H1 (cell line): ENCODE measurements at regions not wholly inside any gene's neighbourhood (a gene's known extent, or its start where the extent isn't known, plus 50 kb on each side); places are given as distances from the start of the nearest gene placed in this dataset.

ENCODE experiments used
- CTCF ChIA-PET: fragments of 300-600 bp; sonication (Branson Sonifier 250); formaldehyde crosslinking; loops from one replicate; lab custom pipeline; 2021; ENCODE audit not compliant: partially characterized antibody; lab: Charles Lee
- POLR2A ChIA-PET: fragments of 300-600 bp; sonication (Branson Sonifier 250); formaldehyde crosslinking; loops from one replicate; lab custom pipeline; 2021; ENCODE audit warnings: inconsistent platforms; ENCODE audit not compliant: partially characterized antibody; lab: Charles Lee
- DNase-seq, 2 experiments: peaks; one replicate each; pipeline versions ENCODE4 v3.0.0 to v3.0.0-alpha.2; 2010 to 2022; ENCODE audit warnings: low spot score in 2 of 2, low read depth in 1 of 2, mixed read lengths in 1 of 2
- FAIRE-seq: peaks from 2 replicates; lab custom pipeline; 2011; peaks lifted over from hg19 to GRCh38; lab: Jason Lieb, UNC
- H2AFZ ChIP-seq: 2 replicates; pipeline ENCODE4 v1.8.1; 2012; ENCODE audit warnings: low read length, inconsistent platforms
- H2AK5ac ChIP-seq: 2 replicates; pipeline ENCODE4 v1.6.1; 2013; ENCODE audit warnings: low read depth, low read length
- H2BK120ac ChIP-seq: replicated peaks from 2 replicates; pipeline ENCODE3; 2013; ENCODE audit warnings: low read depth, low read length, inconsistent platforms
- H2BK12ac ChIP-seq: 2 replicates; pipeline ENCODE4 v1.6.1; 2013; ENCODE audit warnings: low read depth, low read length
- H2BK15ac ChIP-seq: 2 replicates; pipeline ENCODE4 v1.6.1; 2013; ENCODE audit warnings: low read length
- H2BK20ac ChIP-seq: 2 replicates; pipeline ENCODE4 v1.6.1; 2013; ENCODE audit warnings: low read length
- H2BK5ac ChIP-seq: 2 replicates; pipeline ENCODE4 v1.6.1; 2013; ENCODE audit warnings: low read depth, low read length
- H3K14ac ChIP-seq: 2 replicates; pipeline ENCODE4 v1.6.1; 2013; ENCODE audit warnings: inconsistent platforms; ENCODE audit not compliant: insufficient read length
- H3K18ac ChIP-seq: 2 replicates; pipeline ENCODE4 v1.6.1; 2013; ENCODE audit warnings: low read length; ENCODE audit errors: extremely low read depth
- H3K23ac ChIP-seq: 2 replicates; pipeline ENCODE4 v1.6.1; 2013; ENCODE audit warnings: inconsistent platforms; ENCODE audit not compliant: insufficient read length
- H3K23me2 ChIP-seq: 2 replicates; pipeline ENCODE4 v1.6.1; 2013; ENCODE audit warnings: low read depth, low read length
- H3K27ac ChIP-seq: 2 replicates; pipeline ENCODE4 v1.6.1; 2011; ENCODE audit warnings: low read depth, low read length, inconsistent platforms
- H3K27me3 ChIP-seq, 4 experiments: replicated peaks in 1 of 4; 1 replicate in 1 of 4; 2 replicates in 3 of 4; pipeline versions ENCODE4 v1.6.1 to v1.8.1; 2011 to 2013; ENCODE audit warnings: low read length in 3 of 4, mild to moderate bottlenecking in 3 of 4, inconsistent platforms in 2 of 4, mixed read lengths in 2 of 4, moderate library complexity in 1 of 4; ENCODE audit not compliant: control insufficient read depth in 3 of 4, insufficient read depth in 3 of 4; ENCODE audit errors: extremely low read depth in 1 of 4
- H3K36me3 ChIP-seq, 4 experiments: 2 replicates each; pipeline versions ENCODE4 v1.6.1 to v1.8.1; 2011 to 2013; ENCODE audit warnings: mild to moderate bottlenecking in 4 of 4, low read length in 3 of 4, moderate library complexity in 2 of 4, control low read depth in 1 of 4, inconsistent platforms in 1 of 4; ENCODE audit not compliant: insufficient read depth in 4 of 4, control insufficient read depth in 2 of 4
- H3K4ac ChIP-seq: replicated peaks from 2 replicates; pipeline ENCODE3; 2013; ENCODE audit warnings: low read length, low read depth, mixed read lengths, inconsistent platforms; ENCODE audit not compliant: insufficient read length
- H3K4me1 ChIP-seq, 4 experiments: replicated peaks in 1 of 4; 1 replicate in 1 of 4; 2 replicates in 3 of 4; pipeline versions ENCODE4 v1.6.1 to v1.8.1; 2011 to 2013; ENCODE audit warnings: low read length in 3 of 4, inconsistent platforms in 2 of 4, mixed read lengths in 1 of 4; ENCODE audit not compliant: insufficient read depth in 4 of 4, control insufficient read depth in 3 of 4
- H3K4me2 ChIP-seq, 2 experiments: 2 replicates each; pipeline versions ENCODE4 v1.6.1 to v1.8.1; 2011 to 2013; ENCODE audit warnings: low read depth in 2 of 2, low read length in 2 of 2, control low read depth in 1 of 2, inconsistent platforms in 1 of 2, mild to moderate bottlenecking in 1 of 2; ENCODE audit not compliant: insufficient read depth in 1 of 2
- H3K4me3 ChIP-seq, 4 experiments: fragments of 200-600, 300-600 bp in 1 of 4; sonication (generic), shearing (Covaris generic), sonication (Bioruptor Twin) in 1 of 4; 2 replicates each; pipeline versions ENCODE4 v1.5.1 to v1.8.1; 2011 to 2016; ENCODE audit warnings: low read length in 4 of 4, low read depth in 3 of 4, control low read depth in 2 of 4, inconsistent platforms in 2 of 4, mild to moderate bottlenecking in 2 of 4, mixed read lengths in 1 of 4, moderate library complexity in 1 of 4; ENCODE audit not compliant: insufficient read depth in 2 of 4; ENCODE audit errors: extremely low read depth in 1 of 4
- H3K56ac ChIP-seq: replicated peaks from 2 replicates; pipeline ENCODE3; 2013; ENCODE audit warnings: low read depth, mild to moderate bottlenecking, mixed read lengths, low read length, inconsistent platforms; ENCODE audit not compliant: insufficient read length
- H3K79me1 ChIP-seq: 2 replicates; pipeline ENCODE4 v1.6.1; 2013; ENCODE audit warnings: low read depth, low read length, control low read depth
- H3K79me2 ChIP-seq, 2 experiments: 2 replicates each; pipeline versions ENCODE4 v1.6.1 to v1.8.1; 2012 to 2013; ENCODE audit warnings: low read length in 2 of 2, mild to moderate bottlenecking in 2 of 2, inconsistent platforms in 1 of 2; ENCODE audit not compliant: insufficient read depth in 2 of 2, control insufficient read depth in 1 of 2
- H3K9ac ChIP-seq, 4 experiments: replicated peaks in 1 of 4; 1 replicate in 1 of 4; 2 replicates in 3 of 4; pipeline versions ENCODE4 v1.6.1 to v1.8.1; 2011 to 2013; ENCODE audit warnings: low read depth in 3 of 4, low read length in 3 of 4, control low read depth in 2 of 4, mild to moderate bottlenecking in 2 of 4, moderate library complexity in 2 of 4, inconsistent platforms in 1 of 4; ENCODE audit errors: extremely low read depth in 1 of 4
- H3K9me3 ChIP-seq, 2 experiments: 2 replicates each; pipeline versions ENCODE4 v1.6.1 to v1.8.1; 2012 to 2013; ENCODE audit warnings: mild to moderate bottlenecking in 2 of 2, moderate library complexity in 2 of 2, control low read depth in 1 of 2, inconsistent platforms in 1 of 2, low read depth in 1 of 2, low read length in 1 of 2, mixed read lengths in 1 of 2; ENCODE audit not compliant: insufficient read depth in 2 of 2
- H4K20me1 ChIP-seq, 2 experiments: replicated peaks in 1 of 2; 2 replicates each; pipeline versions ENCODE3 to v1.8.1; 2011 to 2013; ENCODE audit warnings: inconsistent platforms in 2 of 2, low read length in 2 of 2, mild to moderate bottlenecking in 1 of 2; ENCODE audit not compliant: insufficient read depth in 2 of 2, control insufficient read depth in 1 of 2
- H4K5ac ChIP-seq: 2 replicates; pipeline ENCODE4 v1.6.1; 2013; ENCODE audit warnings: low read length, low read depth, mixed read lengths, inconsistent platforms; ENCODE audit not compliant: insufficient read length
- H4K8ac ChIP-seq: 2 replicates; pipeline ENCODE4 v1.8.0; 2013; ENCODE audit warnings: mild to moderate bottlenecking, moderate library complexity, low read length, inconsistent platforms; ENCODE audit not compliant: insufficient read depth; ENCODE audit errors: extremely low read depth
- H4K91ac ChIP-seq: replicated peaks from 2 replicates; pipeline ENCODE3; 2013; ENCODE audit warnings: low read length, mixed read lengths, inconsistent platforms; ENCODE audit not compliant: insufficient read length
- ATF2 ChIP-seq: IDR thresholded peaks from 2 replicates; pipeline ENCODE4 v1.6.1; 2012; ENCODE audit warnings: low read length, inconsistent platforms
- CEBPB ChIP-seq: IDR thresholded peaks from 2 replicates; pipeline ENCODE4 v1.6.1; 2012; ENCODE audit warnings: low read depth, low read length
- CHD2 ChIP-seq: IDR thresholded peaks from 2 replicates; pipeline ENCODE4 v1.6.1; 2012; ENCODE audit warnings: low read length, improper control_type of control experiment
- HDAC6 ChIP-seq: IDR thresholded peaks from one replicate; pipeline ENCODE4 v1.7.1; 2012; ENCODE audit warnings: low read depth, mild to moderate bottlenecking, inconsistent platforms, low read length, moderate library complexity
- KDM4A ChIP-seq: IDR thresholded peaks from one replicate; pipeline ENCODE4 v1.7.1; 2012; ENCODE audit warnings: low read depth, mild to moderate bottlenecking, moderate library complexity, low read length, inconsistent platforms; ENCODE audit not compliant: severe bottlenecking
- SP1 ChIP-seq: IDR thresholded peaks from 2 replicates; pipeline ENCODE4 v1.6.1; 2011; ENCODE audit warnings: low read depth, low read length
- SP4 ChIP-seq: IDR thresholded peaks from 2 replicates; pipeline ENCODE4 v1.6.1; 2012; ENCODE audit warnings: low read length, inconsistent platforms
- WGBS, 2 experiments: shearing (Covaris generic) in 1 of 2; methylation state at CpG; one replicate each; pipeline versions ENCODE4 v1.1.6 to v1.1.7; 2013 to 2015; ENCODE audit warnings: low lambda C conversion rate in 2 of 2, mixed read lengths in 2 of 2, inconsistent platforms in 1 of 2, low coverage in 1 of 2, missing lambda C conversion rate in 1 of 2; ENCODE audit not compliant: insufficient replicate concordance in 2 of 2, insufficient coverage in 1 of 2, insufficient read length in 1 of 2; ENCODE audit errors: extremely low coverage in 1 of 2, missing lambda C conversion rate in 1 of 2; 5-methylcytosine and 5-hydroxymethylcytosine counted together
- TF ChIP-seq, protein P1 (sequence below), 3 experiments: IDR thresholded peaks; 1 replicate in 2 of 3; 2 replicates in 1 of 3; pipeline versions ENCODE4 v1.5.1 to v1.6.1; 2011; ENCODE audit warnings: low read length in 3 of 3, mild to moderate bottlenecking in 3 of 3, inconsistent platforms in 2 of 3, low read depth in 1 of 3, moderate library complexity in 1 of 3; ENCODE audit not compliant: insufficient read depth in 1 of 3; ENCODE audit errors: control extremely low read depth in 1 of 3

- Histone ChIP-seq H2AK5ac (no peak overlapping the region), H3K4me1 (peaks cover 0 to 8% (median 6%) of the 10 kb centered on the region in 4 experiments; a peak in 4 of 7 replicates), H3K9ac (no peak overlapping the region), H3K23me2 (no peaks in the 10 kb centered on the region), H3K4me2 (peak overlapping the region; percentile 25 to 46; a peak in 3 of 4 replicates), H2BK20ac (no peak overlapping the region), H3K4me3 (no peak overlapping the region), H3K14ac (no peak overlapping the region), H3K9me3 (peaks cover 7 to 9% of the 10 kb centered on the region in 2 experiments; a peak in 2 of 4 replicates), H2BK5ac (no peak overlapping the region), H3K79me2 (no peaks in the 10 kb centered on the region), H4K20me1 (no peaks in the 10 kb centered on the region), H3K36me3 (no peaks in the 10 kb centered on the region), H3K56ac (no peak overlapping the region), H3K18ac (no peak overlapping the region), H3K79me1 (no peaks in the 10 kb centered on the region), H3K4ac (no peak overlapping the region), H3K27ac (no peak overlapping the region), H3K27me3 (no peaks in the 10 kb centered on the region), H2BK12ac (no peak overlapping the region), H2BK15ac (no peak overlapping the region), H4K5ac (no peak overlapping the region), H4K8ac (no peak overlapping the region), H3K23ac (no peak overlapping the region), H2AFZ (peak overlapping the region; percentile 42), H2BK120ac (no peak overlapping the region), H4K91ac (no peak overlapping the region)
- FAIRE-seq (no peak), DNase-seq (no peak)
- ChIA-PET CTCF (interaction anchor here (1.2 to 1.5 kb wide), 2 partner anchors 33 to 102 kb away, joined by 3 to 5 read pairs; no protein-coding TSS in a partner anchor), POLR2A (no interaction called here)
- 71% methylated on average over 5 of the region's 5 CpGs; no CpG with 5 or more reads in 1 of the 2 experiments for WGBS, 2 experiments
- TF ChIP-seq SP4 (no peak), HDAC6 (no peak), CHD2 (no peak), ATF2 (no peak), SP1 (no peak), CEBPB (no peak), KDM4A (no peak)
- TF ChIP-seq, protein P1, sequence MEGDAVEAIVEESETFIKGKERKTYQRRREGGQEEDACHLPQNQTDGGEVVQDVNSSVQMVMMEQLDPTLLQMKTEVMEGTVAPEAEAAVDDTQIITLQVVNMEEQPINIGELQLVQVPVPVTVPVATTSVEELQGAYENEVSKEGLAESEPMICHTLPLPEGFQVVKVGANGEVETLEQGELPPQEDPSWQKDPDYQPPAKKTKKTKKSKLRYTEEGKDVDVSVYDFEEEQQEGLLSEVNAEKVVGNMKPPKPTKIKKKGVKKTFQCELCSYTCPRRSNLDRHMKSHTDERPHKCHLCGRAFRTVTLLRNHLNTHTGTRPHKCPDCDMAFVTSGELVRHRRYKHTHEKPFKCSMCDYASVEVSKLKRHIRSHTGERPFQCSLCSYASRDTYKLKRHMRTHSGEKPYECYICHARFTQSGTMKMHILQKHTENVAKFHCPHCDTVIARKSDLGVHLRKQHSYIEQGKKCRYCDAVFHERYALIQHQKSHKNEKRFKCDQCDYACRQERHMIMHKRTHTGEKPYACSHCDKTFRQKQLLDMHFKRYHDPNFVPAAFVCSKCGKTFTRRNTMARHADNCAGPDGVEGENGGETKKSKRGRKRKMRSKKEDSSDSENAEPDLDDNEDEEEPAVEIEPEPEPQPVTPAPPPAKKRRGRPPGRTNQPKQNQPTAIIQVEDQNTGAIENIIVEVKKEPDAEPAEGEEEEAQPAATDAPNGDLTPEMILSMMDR (IDR thresholded peaks at IDR 0.05; ENCODE audit: control extremely low read depth in 1 of 3, insufficient read depth in 1 of 3, low read depth in 1 of 3, low read length in 3 of 3), result no peak
Measured at GRCh38 chr2:67548317-67549201, 151.4 kb downstream of the ETAA1 start.
